A549 (cell line): ENCODE measurements at regions not wholly inside any gene's neighbourhood (a gene's known extent, or its start where the extent isn't known, plus 50 kb on each side); places are given as distances from the start of the nearest gene placed in this dataset.

Source experiments
- ATAC-seq, 2 experiments: fragments of 200-7000 bp in 1 of 2; fragments of >200 bp in 1 of 2; cut with Nextera tagmentation in 1 of 2; cut with Tn5 transposase in 1 of 2; 3 replicates each; pipeline versions ENCODE4 v1.8.0 to v1.9.1; 2018 to 2020; ENCODE audit warnings: mild to moderate bottlenecking in 1 of 2, moderate library complexity in 1 of 2
- CTCF ChIA-PET: fragments of 300-600 bp; sonication (Branson Sonifier 250); formaldehyde crosslinking; extraction: SDS; loops from one replicate; lab custom pipeline; 2021; ENCODE audit warnings: antibody characterized with exemption, inconsistent platforms; lab: Yijun Ruan, JAX
- POLR2A ChIA-PET: fragments of 350-600 bp; formaldehyde crosslinking; extraction: SDS; loops from one replicate; lab custom pipeline; 2021; ENCODE audit warnings: antibody characterized with exemption, inconsistent platforms; lab: Yijun Ruan, JAX
- DNase-seq, 2 experiments: peaks; one replicate each; pipeline versions ENCODE4 v3.0.0 to v3.0.0-alpha.2; 2011 to 2016; ENCODE audit warnings: low read depth in 1 of 2, low spot score in 1 of 2
- FAIRE-seq: peaks from 2 replicates; lab custom pipeline; 2011; peaks lifted over from hg19 to GRCh38; lab: Jason Lieb, UNC
- H3K27ac ChIP-seq, 2 experiments: fragments of >200 bp; sonication (Bioruptor Twin); formaldehyde crosslinking; 3 replicates each; pipeline ENCODE4 v1.5.1; 2016 to 2017
- H3K4me1 ChIP-seq: fragments of >200 bp; sonication (Bioruptor Twin); formaldehyde crosslinking; 3 replicates; pipeline ENCODE4 v1.6.1; 2016
- H3K4me2 ChIP-seq: fragments of >200 bp; sonication (Bioruptor Twin); formaldehyde crosslinking; 3 replicates; pipeline ENCODE4 v1.6.1; 2016
- H3K4me3 ChIP-seq: fragments of >200 bp; sonication (Bioruptor Twin); formaldehyde crosslinking; 3 replicates; pipeline ENCODE4 v1.5.1; 2016
- H3K9me3 ChIP-seq: fragments of >200 bp; sonication (Bioruptor Twin); formaldehyde crosslinking; 3 replicates; pipeline ENCODE4 v1.6.1; 2016
- BHLHE40 ChIP-seq: IDR thresholded peaks from 2 replicates; pipeline ENCODE4 v1.6.1; 2012; ENCODE audit warnings: low read depth, low read length, inconsistent platforms
- CBX2 ChIP-seq: fragments of 200-600 bp; sonication (generic); IDR thresholded peaks from 2 replicates; pipeline ENCODE4 v1.6.1; 2016; ENCODE audit warnings: low read depth, mild to moderate bottlenecking, borderline replicate concordance
- CHD4 ChIP-seq: fragments of 200-600 bp; sonication (generic); IDR thresholded peaks from 2 replicates; pipeline ENCODE4 v1.6.1; 2016; ENCODE audit warnings: antibody characterized with exemption, mild to moderate bottlenecking, borderline replicate concordance
- EHF ChIP-seq: fragments of 250-450 bp; sonication (Bioruptor Pico); IDR thresholded peaks from 2 replicates; pipeline ENCODE4 v1.5.0; 2020; ENCODE audit warnings: mild to moderate bottlenecking
- EHMT2 ChIP-seq: fragments of 200-600 bp; sonication (generic); IDR thresholded peaks from 2 replicates; pipeline ENCODE4 v1.6.1; 2016; ENCODE audit warnings: antibody characterized with exemption, low read depth, mild to moderate bottlenecking, moderate library complexity
- ESRRA ChIP-seq: fragments of 150-350 bp; IDR thresholded peaks from 2 replicates; pipeline ENCODE4 v1.6.1; 2014; ENCODE audit warnings: mild to moderate bottlenecking, low read length, borderline replicate concordance
- GATA3 ChIP-seq: IDR thresholded peaks from 2 replicates; pipeline ENCODE4 v1.6.1; 2012; ENCODE audit warnings: borderline replicate concordance
- KDM5A ChIP-seq: fragments of 200-600 bp; sonication (generic); IDR thresholded peaks from 2 replicates; pipeline ENCODE4 v1.6.1; 2016; ENCODE audit warnings: antibody characterized with exemption, mild to moderate bottlenecking
- MAX ChIP-seq: IDR thresholded peaks from 2 replicates; pipeline ENCODE4 v1.6.1; 2012
- MYC ChIP-seq: IDR thresholded peaks from 2 replicates; pipeline ENCODE4 v1.6.1; 2012; ENCODE audit warnings: mild to moderate bottlenecking, inconsistent platforms, low read length, improper control_type of control experiment, borderline replicate concordance
- NPAS2 ChIP-seq: fragments of 250-450 bp; sonication (Bioruptor Pico); IDR thresholded peaks from 2 replicates; pipeline ENCODE4 v1.8.0; 2022; ENCODE audit warnings: mild to moderate bottlenecking, moderate library complexity, borderline replicate concordance
- PBX3 ChIP-seq: IDR thresholded peaks from 2 replicates; pipeline ENCODE4 v1.6.1; 2012
- PHF8 ChIP-seq: fragments of 200-600 bp; sonication (generic); IDR thresholded peaks from 2 replicates; pipeline ENCODE4 v1.6.1; 2016; ENCODE audit warnings: low read depth, mild to moderate bottlenecking, antibody characterized with exemption, moderate library complexity, borderline replicate concordance
- POLR2A ChIP-seq: IDR thresholded peaks from 2 replicates; pipeline ENCODE4 v1.6.1; 2012; ENCODE audit warnings: mild to moderate bottlenecking, low read length
- RFX5 ChIP-seq: fragments of 450-650 bp; IDR thresholded peaks from 2 replicates; pipeline ENCODE4 v1.7.1; 2014; ENCODE audit warnings: antibody characterized with exemption, mild to moderate bottlenecking, moderate library complexity
- RNF2 ChIP-seq: fragments of 200-600 bp; sonication (generic); IDR thresholded peaks from 2 replicates; pipeline ENCODE4 v1.6.1; 2016; ENCODE audit warnings: low read depth, mild to moderate bottlenecking, antibody characterized with exemption, moderate library complexity, borderline replicate concordance
- ZNF302 ChIP-seq: fragments of 250-450 bp; sonication (Bioruptor Pico); IDR thresholded peaks from 2 replicates; pipeline ENCODE4 v1.9.0; 2021; ENCODE audit warnings: inconsistent platforms, mild to moderate bottlenecking, moderate library complexity
- WGBS: methylation state at CpG from one replicate; pipeline ENCODE4 v1.1.6; 2017; ENCODE audit errors: missing lambda C conversion rate; 5-methylcytosine and 5-hydroxymethylcytosine counted together
- TF ChIP-seq, protein P1 (sequence below): fragments of 250-450 bp; sonication (Bioruptor Pico); IDR thresholded peaks from 2 replicates; pipeline ENCODE4 v1.5.0; 2020; ENCODE audit warnings: low read depth, mild to moderate bottlenecking, moderate library complexity

- no peaks in the 10 kb centered on the region for H3K4me1 ChIP-seq
- H3K4me2 ChIP-seq, result no peak overlapping the region
- no peak for ATAC-seq
- H3K27ac ChIP-seq, result no peak overlapping the region
- H3K4me3 ChIP-seq, result no peak overlapping the region
- no peak for DNase-seq
- 23% methylated on average over 4 of the region's 4 CpGs for WGBS
- POLR2A ChIA-PET, result no interaction called here
- no peaks in the 10 kb centered on the region for H3K9me3 ChIP-seq
- TF ChIP-seq ESRRA (no peak), PBX3 (no peak), RFX5 (no peak), BHLHE40 (no peak), NPAS2 (CRISPR knock-in tag) (no peak), GATA3 (no peak), MAX (no peak), EHMT2 (no peak)
- TF ChIP-seq, protein P1, sequence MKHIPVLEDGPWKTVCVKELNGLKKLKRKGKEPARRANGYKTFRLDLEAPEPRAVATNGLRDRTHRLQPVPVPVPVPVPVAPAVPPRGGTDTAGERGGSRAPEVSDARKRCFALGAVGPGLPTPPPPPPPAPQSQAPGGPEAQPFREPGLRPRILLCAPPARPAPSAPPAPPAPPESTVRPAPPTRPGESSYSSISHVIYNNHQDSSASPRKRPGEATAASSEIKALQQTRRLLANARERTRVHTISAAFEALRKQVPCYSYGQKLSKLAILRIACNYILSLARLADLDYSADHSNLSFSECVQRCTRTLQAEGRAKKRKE, result no peak
- TF ChIP-seq, all 56 proteins: peak for 0
- FAIRE-seq, result no peak
- CTCF ChIA-PET, result interaction anchor here (1.6 kb wide), 1 partner anchor 13 kb away, joined by 4 read pairs; no protein-coding TSS in a partner anchor
Observed at GRCh38 chr14:65946494-65946893, 534.0 kb downstream of the FUT8 start.

- no peak for TF ChIP-seq CBX2
- no peak for TF ChIP-seq MYC
- no peak for TF ChIP-seq PHF8
- no peak for TF ChIP-seq PBX3
- TF ChIP-seq POLR2A, result no peak
- no peak for TF ChIP-seq CHD4
- no peaks in the 10 kb centered on the region for H3K9me3 ChIP-seq
- no peak for FAIRE-seq
- CTCF ChIA-PET, result interaction anchor here (0.6 to 4.7 kb wide), 3 partner anchors 8 to 125 kb away, joined by 3 to 33 read pairs (median 14); no protein-coding TSS in a partner anchor
- no peaks in the 10 kb centered on the region for H3K4me1 ChIP-seq
- 50% methylated on average over 8 of the region's 8 CpGs for WGBS
- POLR2A ChIA-PET, result no interaction called here
- H3K27ac ChIP-seq, result no peak overlapping the region
- H3K4me3 ChIP-seq, result no peak overlapping the region
- H3K4me2 ChIP-seq, result no peak overlapping the region
- no peak for ATAC-seq
- DNase-seq, result no peak
Observed at GRCh38 chr14:65948302-65948701, 535.8 kb downstream of the FUT8 start.

DNA sequence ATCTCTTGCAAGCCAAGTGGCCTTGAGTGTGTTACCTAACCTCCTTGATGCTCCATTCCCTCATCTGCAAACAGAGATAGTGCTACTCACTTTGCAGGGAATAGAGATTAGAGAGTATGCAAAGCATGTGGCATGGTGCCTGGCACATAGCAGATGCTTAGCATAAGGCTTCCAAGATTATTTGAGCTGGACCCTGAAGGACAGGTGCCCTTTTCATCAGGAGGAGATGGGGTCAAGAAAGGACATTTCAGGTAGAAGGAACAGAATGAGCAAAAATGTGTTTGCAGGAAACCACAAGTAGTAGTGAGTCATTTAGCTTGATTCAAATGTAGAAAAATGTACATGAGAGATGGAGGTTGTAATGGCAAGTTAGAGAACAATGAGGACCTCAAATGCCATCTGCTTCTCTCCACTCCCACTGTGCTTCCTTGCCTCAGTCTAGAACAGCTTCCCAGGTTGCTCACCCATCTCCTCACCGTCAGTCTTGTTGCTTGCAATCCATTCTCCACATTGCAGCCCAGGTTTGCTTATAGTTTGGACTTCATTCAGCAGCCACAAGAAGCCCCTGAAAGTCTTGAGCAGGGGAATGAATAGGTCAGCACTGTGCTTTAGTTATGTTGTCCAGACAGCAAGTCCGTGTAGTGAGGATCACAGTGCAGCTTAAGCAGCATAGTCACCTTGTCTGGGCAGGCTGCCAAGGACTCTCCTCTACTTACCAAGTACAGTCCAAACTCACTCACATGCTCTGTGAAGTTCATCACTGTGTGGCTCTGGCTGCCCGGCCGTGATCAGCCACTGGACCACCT is 536.3 kb upstream of the CCDC196 start:
- H3K4me2 ChIP-seq, result no peak overlapping the region
- TF ChIP-seq NPAS2 (CRISPR knock-in tag), result no peak
- no peak for TF ChIP-seq PHF8
- TF ChIP-seq RNF2, result no peak
- no peak for TF ChIP-seq EHF
- no peak for TF ChIP-seq MYC
- no peak for TF ChIP-seq CHD4
- no peak for TF ChIP-seq KDM5A
- TF ChIP-seq ZNF302 (CRISPR knock-in tag), result no peak
- TF ChIP-seq, all 56 proteins: peak for 0
- no peak overlapping the region for H3K4me3 ChIP-seq
- FAIRE-seq, result no peak
- ChIA-PET CTCF (interaction anchor here (0.7 to 4.7 kb wide), 3 partner anchors 9 to 535 kb away, joined by 4 to 33 read pairs (median 14); no protein-coding TSS in a partner anchor), POLR2A (no interaction called here)
- H3K27ac ChIP-seq, result no peak overlapping the region
- peak; percentile 52 to 53; a peak in 5 of 6 replicates for ATAC-seq
- DNase-seq, result peak in 1 of 2 experiments; percentile 28
- WGBS, result 7% methylated on average over 4 of the region's 4 CpGs
- H3K4me1 ChIP-seq, result no peaks in the 10 kb centered on the region
- H3K9me3 ChIP-seq, result no peaks in the 10 kb centered on the region
